Mesothelial cell of epicardium (in vitro differentiated cells): ENCODE measurements at regions not wholly inside any gene's neighbourhood (a gene's known extent, or its start where the extent isn't known, plus 50 kb on each side); places are given as distances from the start of the nearest gene placed in this dataset.

Experiments
- DNase-seq, 2 experiments: peaks; one replicate each; pipeline ENCODE4 v3.0.0; 2021; ENCODE audit warnings: low spot score in 2 of 2; ENCODE audit not compliant: unreplicated experiment in 2 of 2
- H3K27ac Mint-ChIP-seq: 2 replicates; pipeline ENCODE4 v1.8.0; 2021; ENCODE audit warnings: mixed read lengths
- H3K27me3 Mint-ChIP-seq: 2 replicates; pipeline ENCODE4 v1.8.0; 2021; ENCODE audit warnings: low read depth, mixed read lengths
- H3K36me3 Mint-ChIP-seq: 2 replicates; pipeline ENCODE4 v1.8.0; 2021; ENCODE audit warnings: mixed read lengths
- H3K4me1 Mint-ChIP-seq: 2 replicates; pipeline ENCODE4 v1.8.0; 2021; ENCODE audit warnings: mixed read lengths
- H3K4me3 Mint-ChIP-seq: 2 replicates; pipeline ENCODE4 v1.8.0; 2021; ENCODE audit warnings: mild to moderate bottlenecking, moderate library complexity, mixed read lengths
- H3K9me3 Mint-ChIP-seq: 2 replicates; pipeline ENCODE4 v1.8.0; 2021; ENCODE audit warnings: mixed read lengths
- CTCF ChIP-seq: fragments of 200-600 bp; sonication (generic); IDR thresholded peaks from one replicate; pipeline ENCODE4 v1.5.0; 2021; ENCODE audit warnings: antibody characterized with exemption; ENCODE audit not compliant: unreplicated experiment

GRCh38 chr2:142599504-142599903 is 278.0 kb upstream of the KYNU start:
- no peaks in the 10 kb centered on the region for H3K36me3 Mint-ChIP-seq
- no peak for DNase-seq
- H3K27ac Mint-ChIP-seq = no peak overlapping the region
- H3K4me1 Mint-ChIP-seq = no peaks in the 10 kb centered on the region
- H3K27me3 Mint-ChIP-seq = no peaks in the 10 kb centered on the region
- H3K4me3 Mint-ChIP-seq = no peak overlapping the region
- H3K9me3 Mint-ChIP-seq = peaks cover 2% of the 10 kb centered on the region
- TF ChIP-seq CTCF = no peak

- no peak overlapping the region for H3K4me3 Mint-ChIP-seq
- H3K9me3 Mint-ChIP-seq = peaks cover 2% of the 10 kb centered on the region
- no peak overlapping the region for H3K27ac Mint-ChIP-seq
- DNase-seq = no peak
- H3K36me3 Mint-ChIP-seq = no peaks in the 10 kb centered on the region
- no peaks in the 10 kb centered on the region for H3K4me1 Mint-ChIP-seq
- H3K27me3 Mint-ChIP-seq = no peaks in the 10 kb centered on the region
- no peak for TF ChIP-seq CTCF
Observed at GRCh38 chr2:142598846-142599245, 278.6 kb upstream of the KYNU start.

- DNase-seq = no peak
- Mint-ChIP-seq H3K9me3 (peaks cover 2% of the 10 kb centered on the region), H3K27me3 (no peaks in the 10 kb centered on the region), H3K36me3 (no peaks in the 10 kb centered on the region), H3K4me1 (no peaks in the 10 kb centered on the region), H3K27ac (no peak overlapping the region), H3K4me3 (no peak overlapping the region)
- no peak for TF ChIP-seq CTCF
Observed at GRCh38 chr2:142596334-142597088, 281.0 kb upstream of the KYNU start.

GRCh38 chr2:142594935-142595334 is 282.5 kb upstream of the KYNU start:
- Mint-ChIP-seq H3K9me3 (peaks cover 2% of the 10 kb centered on the region), H3K27ac (no peak overlapping the region), H3K27me3 (no peaks in the 10 kb centered on the region), H3K36me3 (no peaks in the 10 kb centered on the region), H3K4me1 (no peaks in the 10 kb centered on the region), H3K4me3 (no peak overlapping the region)
- no peak for DNase-seq
- no peak for TF ChIP-seq CTCF

GRCh38 chr2:142592171-142592570 is 285.3 kb upstream of the KYNU start:
- Mint-ChIP-seq H3K4me3 (no peak overlapping the region), H3K27ac (no peak overlapping the region), H3K36me3 (no peaks in the 10 kb centered on the region), H3K4me1 (no peaks in the 10 kb centered on the region), H3K9me3 (no peaks in the 10 kb centered on the region), H3K27me3 (no peaks in the 10 kb centered on the region)
- TF ChIP-seq CTCF = no peak
- no peak for DNase-seq
